SU-DHL-6 (cell line): ENCODE measurements at regions not wholly inside any gene's neighbourhood (a gene's known extent, or its start where the extent isn't known, plus 50 kb on each side); places are given as distances from the start of the nearest gene placed in this dataset.

Experiments
- EZH2phosphoT487 ChIP-seq: fragments of 200-600 bp; sonication (generic), shearing (Covaris generic); conservative IDR thresholded peaks from 2 replicates; pipeline ENCODE4 v1.6.1; 2018; ENCODE audit warnings: mild to moderate bottlenecking, antibody characterized with exemption, low read length, moderate library complexity, mixed read lengths
- TF ChIP-seq, protein P1 (sequence below): fragments of 200-600 bp; sonication (generic); IDR thresholded peaks from one replicate; pipeline ENCODE4 v1.5.1; 2017; ENCODE audit warnings: antibody characterized with exemption, mild to moderate bottlenecking, low read length, moderate library complexity; ENCODE audit not compliant: insufficient read depth, poor library complexity, severe bottlenecking

DNA sequence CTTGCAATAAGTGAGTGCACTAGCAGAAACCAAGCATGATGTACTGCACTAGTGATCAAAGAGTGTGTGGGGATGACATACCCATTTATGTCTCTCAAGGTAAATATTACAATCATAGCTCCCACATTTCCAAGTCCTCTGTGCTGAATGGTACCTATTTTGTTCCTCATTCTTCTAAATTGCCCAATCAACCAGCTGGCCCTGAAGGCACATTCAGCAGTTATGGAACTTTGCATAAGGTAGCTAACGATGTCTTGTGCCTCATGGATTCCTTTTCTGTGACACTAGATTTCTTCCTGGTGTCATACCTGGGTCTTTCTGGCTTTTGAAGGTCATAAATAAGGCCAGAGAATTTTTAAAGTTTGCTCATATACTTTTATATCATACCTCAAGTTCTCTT lies 963.0 kb downstream of the SLC4A3 start:
- TF ChIP-seq, protein P1, sequence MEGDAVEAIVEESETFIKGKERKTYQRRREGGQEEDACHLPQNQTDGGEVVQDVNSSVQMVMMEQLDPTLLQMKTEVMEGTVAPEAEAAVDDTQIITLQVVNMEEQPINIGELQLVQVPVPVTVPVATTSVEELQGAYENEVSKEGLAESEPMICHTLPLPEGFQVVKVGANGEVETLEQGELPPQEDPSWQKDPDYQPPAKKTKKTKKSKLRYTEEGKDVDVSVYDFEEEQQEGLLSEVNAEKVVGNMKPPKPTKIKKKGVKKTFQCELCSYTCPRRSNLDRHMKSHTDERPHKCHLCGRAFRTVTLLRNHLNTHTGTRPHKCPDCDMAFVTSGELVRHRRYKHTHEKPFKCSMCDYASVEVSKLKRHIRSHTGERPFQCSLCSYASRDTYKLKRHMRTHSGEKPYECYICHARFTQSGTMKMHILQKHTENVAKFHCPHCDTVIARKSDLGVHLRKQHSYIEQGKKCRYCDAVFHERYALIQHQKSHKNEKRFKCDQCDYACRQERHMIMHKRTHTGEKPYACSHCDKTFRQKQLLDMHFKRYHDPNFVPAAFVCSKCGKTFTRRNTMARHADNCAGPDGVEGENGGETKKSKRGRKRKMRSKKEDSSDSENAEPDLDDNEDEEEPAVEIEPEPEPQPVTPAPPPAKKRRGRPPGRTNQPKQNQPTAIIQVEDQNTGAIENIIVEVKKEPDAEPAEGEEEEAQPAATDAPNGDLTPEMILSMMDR: no peak
- no peak for TF ChIP-seq EZH2phosphoT487
